ENCODE measurements at regions not wholly inside any gene's neighbourhood (a gene's known extent, or its start where the extent isn't known, plus 50 kb on each side); places are given as distances from the start of the nearest gene placed in this dataset.

- DNase-seq = no peak
Measured at GRCh38 chr12:114974826-114975639, 291.1 kb upstream of the TBX3 start.

- no peak for DNase-seq
Measured at GRCh38 chr12:114974333-114974732, 290.4 kb upstream of the TBX3 start.

DNA sequence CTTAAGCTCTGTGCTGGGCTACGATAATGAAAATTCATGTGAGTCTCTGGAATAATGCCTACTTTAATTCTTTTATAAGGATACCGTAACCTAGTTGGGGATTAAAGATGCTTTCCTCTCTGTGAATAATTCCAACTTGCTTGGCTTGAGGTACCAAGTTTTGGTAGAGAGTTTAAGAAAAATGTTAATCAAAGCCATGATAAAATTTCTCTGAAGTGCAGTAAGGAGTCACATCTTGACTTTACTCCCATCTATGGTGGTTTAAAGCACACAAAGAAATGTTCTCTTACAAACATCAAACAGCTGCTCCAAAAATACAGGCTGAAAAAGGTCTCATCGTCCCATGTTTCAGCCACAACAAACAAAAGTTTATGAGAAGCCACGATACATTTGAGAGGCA lies 284.8 kb upstream of the TBX3 start:
- DNase-seq = no peak

DNA sequence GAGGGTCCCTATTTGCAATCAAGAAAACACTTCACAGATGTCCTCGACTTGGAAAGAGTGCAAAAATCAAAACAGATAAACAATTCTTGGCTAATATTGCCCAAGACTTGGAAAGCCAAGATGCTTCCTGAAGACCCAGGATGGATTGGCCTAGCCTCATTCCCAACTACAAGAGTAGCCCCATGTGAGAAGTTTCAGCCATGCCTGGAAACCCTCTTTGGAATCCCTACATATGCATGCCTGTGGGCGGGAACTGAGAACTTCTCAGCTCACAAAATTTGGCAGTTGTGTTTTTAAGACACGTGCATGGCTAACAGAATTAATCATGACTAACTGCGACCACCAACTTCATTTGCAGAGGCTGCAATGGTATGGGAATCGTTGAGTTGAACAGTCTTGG lies 283.2 kb upstream of the TBX3 start:
- DNase-seq = no peak

- no peak for DNase-seq
Measured at GRCh38 chr12:114964841-114965240, 280.9 kb upstream of the TBX3 start.

DNA sequence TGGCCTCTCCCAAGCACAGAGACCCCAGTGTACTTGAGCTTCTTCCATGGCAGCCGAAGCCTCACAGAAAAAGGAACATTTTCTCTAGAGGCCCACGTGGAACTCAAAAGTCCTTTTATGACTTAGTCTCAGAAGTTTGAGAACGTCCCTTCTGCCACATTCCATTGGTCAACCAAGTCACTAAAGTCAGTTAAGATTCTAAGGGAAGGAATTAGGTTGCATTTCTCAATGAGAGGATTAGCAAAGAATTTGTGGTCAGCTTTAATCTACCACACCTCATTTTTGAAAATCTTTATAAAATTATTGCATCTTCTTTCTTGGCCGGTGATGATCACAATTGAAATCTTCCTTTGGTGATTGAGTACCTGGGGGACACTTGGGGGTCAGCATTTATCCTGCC lies 279.9 kb upstream of the TBX3 start:
- no peak for DNase-seq

GRCh38 chr12:114961491-114961890 lies 277.5 kb upstream of the TBX3 start:
- no peak for DNase-seq

GRCh38 chr12:114958538-114958937 lies 274.6 kb upstream of the TBX3 start:
- DNase-seq = no peak

DNA sequence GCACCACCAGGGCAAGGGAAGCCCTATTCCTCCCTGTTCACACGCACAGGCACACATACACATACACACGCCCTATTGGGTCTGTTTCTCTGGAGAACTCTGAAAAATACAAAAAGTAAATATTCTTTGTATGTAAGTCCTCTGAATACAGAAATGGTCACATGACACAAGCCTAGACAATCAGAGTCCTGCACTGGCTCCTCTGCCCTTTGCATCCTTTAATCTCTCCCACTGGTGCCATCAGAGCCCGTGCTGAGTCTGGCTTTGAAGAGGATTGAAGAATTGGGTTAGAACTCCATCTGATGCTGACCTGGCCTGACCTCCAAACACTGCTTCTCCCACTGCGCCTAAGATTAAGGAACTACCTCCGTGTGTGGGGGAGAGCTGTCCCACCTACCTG lies 273.2 kb upstream of the TBX3 start:
- no peak for DNase-seq

DNA sequence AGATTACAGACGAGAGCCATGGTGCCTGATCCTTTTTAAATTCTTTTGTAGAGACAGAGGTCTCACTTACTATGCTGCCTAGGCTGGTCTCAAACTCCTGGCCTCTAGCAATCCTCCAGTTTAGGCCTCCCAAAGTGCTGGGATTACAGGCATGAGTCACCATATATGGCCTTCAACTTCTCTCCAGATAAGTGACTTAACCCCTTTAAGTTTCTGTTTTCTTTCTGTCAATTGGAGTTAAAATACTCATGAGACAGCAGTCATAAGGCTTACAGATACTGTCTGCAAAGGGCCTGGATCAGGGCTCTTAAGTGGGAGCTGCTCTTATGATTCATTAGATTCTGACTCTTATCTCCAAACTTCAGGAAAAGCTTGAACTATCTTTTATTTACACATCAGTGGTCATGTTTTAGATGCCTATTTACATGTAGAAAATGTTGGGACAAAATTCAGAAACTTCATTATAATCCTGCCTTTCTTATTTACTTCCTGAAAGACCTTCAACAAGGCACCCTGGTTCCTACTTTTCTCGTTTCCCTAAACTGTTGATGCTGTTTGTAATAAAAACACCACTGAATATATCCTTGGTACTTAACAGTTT lies 271.5 kb upstream of the TBX3 start:
- DNase-seq = no peak

GRCh38 chr12:114954511-114955055 lies 270.6 kb upstream of the TBX3 start:
- no peak for DNase-seq

DNA sequence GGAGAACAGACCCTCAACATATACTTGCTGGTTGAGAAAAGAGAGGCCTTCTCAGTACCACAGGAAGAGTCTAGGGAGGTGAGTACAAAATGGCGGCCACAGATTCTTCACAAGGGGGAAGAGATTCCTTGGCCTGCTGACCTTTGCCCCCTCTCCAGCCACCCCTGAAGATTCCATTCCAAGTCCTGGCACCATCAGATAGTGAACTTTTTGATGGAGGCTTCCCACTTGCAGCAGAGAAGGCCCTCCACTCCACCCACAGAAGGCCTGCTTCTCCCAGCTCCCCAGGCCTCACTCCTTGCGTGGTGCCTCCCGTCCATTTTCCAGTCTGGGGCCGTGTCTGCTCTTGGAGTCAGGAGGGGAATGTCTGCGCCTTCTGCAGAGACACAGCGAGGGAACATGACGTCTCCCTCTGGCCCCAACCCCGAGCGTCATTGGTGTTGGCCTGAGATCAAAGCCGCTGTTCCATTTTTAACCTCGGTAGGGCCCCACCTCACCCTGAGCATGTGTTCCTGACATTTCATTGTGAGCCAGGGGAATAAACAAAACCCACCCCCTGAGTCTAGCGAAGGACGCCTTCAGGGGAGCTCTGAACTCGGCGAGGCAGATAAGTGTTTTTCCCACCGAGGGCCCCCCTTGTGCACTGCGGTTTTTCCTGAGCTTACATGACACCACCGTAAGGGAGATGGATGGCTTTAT lies 268.7 kb upstream of the TBX3 start:
- no peak for DNase-seq

DNA sequence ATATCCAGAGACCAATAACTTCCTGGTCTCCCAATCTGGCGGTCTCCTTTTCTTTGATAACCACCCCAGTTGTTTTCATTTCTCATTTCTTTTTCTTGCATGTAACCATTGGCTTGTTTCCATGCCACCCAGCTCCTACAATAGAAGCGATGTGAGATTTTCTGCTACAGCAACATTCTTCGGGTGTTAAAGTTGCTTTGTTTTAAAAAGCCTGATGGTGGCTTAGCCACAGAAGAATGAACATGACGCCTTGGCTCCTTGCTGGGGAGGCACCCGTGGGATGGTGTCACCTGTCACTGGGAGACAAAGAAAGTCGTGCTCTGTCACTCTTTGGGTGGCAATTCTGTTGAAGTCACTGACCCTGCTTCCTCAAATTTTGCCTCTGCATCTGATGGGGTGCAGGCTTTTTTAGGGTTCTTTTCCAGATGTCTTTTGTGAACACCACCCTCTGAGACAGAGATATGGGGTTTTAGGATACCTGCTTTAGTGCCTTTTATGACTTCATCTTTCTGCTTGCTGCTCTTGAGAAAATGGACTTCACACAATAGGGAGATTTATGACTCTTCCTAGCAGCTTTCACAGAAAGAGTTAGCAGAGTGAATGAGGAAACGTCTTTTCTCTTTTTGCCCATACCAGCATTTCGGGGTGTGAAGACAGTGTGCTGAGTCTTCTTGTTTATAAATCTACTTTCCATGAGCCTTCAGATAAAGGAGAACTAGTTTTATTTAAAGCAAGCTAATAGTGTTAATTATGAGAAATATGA lies 265.3 kb upstream of the TBX3 start:
- no peak for DNase-seq

DNA sequence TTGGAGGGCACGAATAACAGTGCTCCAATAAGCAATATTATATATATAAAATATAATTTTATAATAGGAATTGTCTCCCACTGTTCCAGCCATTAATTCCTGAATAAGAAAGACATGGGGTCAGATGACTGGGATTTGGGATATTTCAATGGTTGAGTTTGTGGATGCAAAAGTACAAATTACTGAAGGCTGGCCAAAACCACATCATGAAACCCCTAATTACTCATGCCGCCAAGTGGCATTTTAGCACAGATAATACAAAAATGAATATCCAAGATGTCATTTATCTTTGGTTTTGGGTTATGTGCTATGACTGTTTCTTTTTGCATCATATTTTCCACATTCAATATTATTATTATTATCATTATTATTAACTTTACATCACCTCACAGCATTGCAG lies 261.4 kb upstream of the TBX3 start:
- DNase-seq = no peak

GRCh38 chr12:114944736-114945135 lies 260.8 kb upstream of the TBX3 start:
- DNase-seq = no peak

DNA sequence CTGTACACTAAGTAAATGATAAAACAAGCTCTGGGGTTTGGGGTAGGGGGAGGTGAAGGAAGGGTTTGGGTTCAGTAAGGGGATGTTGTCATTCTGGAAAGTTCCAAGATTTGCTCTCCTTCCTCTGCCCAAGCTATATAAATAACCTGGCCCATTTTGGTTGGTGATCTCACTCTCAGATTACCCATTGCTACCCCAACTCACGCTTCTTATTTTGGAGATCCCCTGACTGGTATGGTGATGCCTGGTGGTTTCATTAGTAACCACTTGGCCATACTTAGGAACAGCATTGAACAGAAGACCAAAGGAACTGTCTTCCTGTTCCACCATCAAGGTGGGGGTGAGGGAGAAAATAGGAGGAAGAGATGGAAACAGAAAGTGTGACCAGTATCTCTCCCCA lies 259.6 kb upstream of the TBX3 start:
- no peak for DNase-seq

GRCh38 chr12:114938487-114939210 lies 254.7 kb upstream of the TBX3 start:
- peak; percentile 40 for DNase-seq

- no peak for DNase-seq
Measured at GRCh38 chr12:114936148-114937079, 252.4 kb upstream of the TBX3 start.

DNA sequence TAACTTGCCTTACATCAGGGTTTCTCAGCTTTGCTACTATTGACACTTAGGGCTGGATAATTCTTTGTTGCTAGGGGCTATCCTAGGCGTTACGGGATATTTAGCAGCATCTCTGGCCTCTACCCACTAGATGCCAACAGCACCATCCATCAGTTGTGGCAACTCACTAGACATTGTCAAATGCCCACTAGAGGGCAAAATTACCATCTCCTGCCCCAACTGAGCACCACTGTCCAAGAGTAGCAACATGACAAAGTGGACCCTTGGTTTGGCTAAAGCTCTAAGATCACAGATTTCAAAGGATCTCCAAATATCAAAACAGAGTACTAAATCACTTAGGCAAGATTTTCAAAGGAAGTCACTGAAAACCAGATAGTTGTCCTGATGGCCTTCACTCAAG lies 251.7 kb upstream of the TBX3 start:
- no peak for DNase-seq

GRCh38 chr12:114933428-114934160 lies 249.6 kb upstream of the TBX3 start:
- no peak for DNase-seq
